Calu3 (cell line): ENCODE measurements at regions not wholly inside any gene's neighbourhood (a gene's known extent, or its start where the extent isn't known, plus 50 kb on each side); places are given as distances from the start of the nearest gene placed in this dataset.

Experiments used
- BruUV-seq: library from RNA; stranded (reverse); fragments of 400-500 nt; replicated peaks from 2 replicates; lab custom pipeline; 2021; lab: Mats Ljungman, UMichigan
- CTCF ChIA-PET: fragments of 300-600 bp; sonication (Branson Sonifier 250); formaldehyde crosslinking; loops from one replicate; lab custom pipeline; 2022; ENCODE audit warnings: antibody characterized with exemption; lab: Charles Lee
- DNase-seq: peaks from one replicate; pipeline ENCODE4 v3.0.0; 2022
- H3K27ac Mint-ChIP-seq: one replicate; pipeline ENCODE4 v1.8.0; 2022; ENCODE audit warnings: mixed read lengths; ENCODE audit not compliant: unreplicated experiment
- H3K27me3 Mint-ChIP-seq: one replicate; pipeline ENCODE4 v1.8.0; 2022; ENCODE audit warnings: mixed read lengths; ENCODE audit not compliant: unreplicated experiment
- H3K36me3 Mint-ChIP-seq: one replicate; pipeline ENCODE4 v1.8.0; 2022; ENCODE audit warnings: mild to moderate bottlenecking, moderate library complexity, mixed read lengths; ENCODE audit not compliant: insufficient read depth, unreplicated experiment
- H3K4me1 Mint-ChIP-seq: one replicate; pipeline ENCODE4 v1.8.0; 2022; ENCODE audit warnings: mild to moderate bottlenecking, low read depth, mixed read lengths; ENCODE audit not compliant: unreplicated experiment
- H3K4me3 Mint-ChIP-seq: one replicate; pipeline ENCODE4 v1.8.0; 2022; ENCODE audit warnings: mild to moderate bottlenecking, low read depth, moderate library complexity, mixed read lengths; ENCODE audit not compliant: unreplicated experiment
- H3K9me3 Mint-ChIP-seq: one replicate; pipeline ENCODE4 v1.8.0; 2022; ENCODE audit warnings: low read depth, mixed read lengths; ENCODE audit not compliant: unreplicated experiment
- intact Hi-C: fragments of 100-400 bp; cut with micrococcal nuclease; formaldehyde crosslinking; loops from one replicate; pipeline ENCODE4 v1.10.0; 2022; ENCODE audit not compliant: unreplicated experiment
- TF ChIP-seq, protein P1 (sequence below): fragments of 200-600 bp; IDR thresholded peaks from one replicate; pipeline ENCODE4 v1.8.0; 2022; ENCODE audit warnings: antibody characterized with exemption; ENCODE audit not compliant: unreplicated experiment

DNA sequence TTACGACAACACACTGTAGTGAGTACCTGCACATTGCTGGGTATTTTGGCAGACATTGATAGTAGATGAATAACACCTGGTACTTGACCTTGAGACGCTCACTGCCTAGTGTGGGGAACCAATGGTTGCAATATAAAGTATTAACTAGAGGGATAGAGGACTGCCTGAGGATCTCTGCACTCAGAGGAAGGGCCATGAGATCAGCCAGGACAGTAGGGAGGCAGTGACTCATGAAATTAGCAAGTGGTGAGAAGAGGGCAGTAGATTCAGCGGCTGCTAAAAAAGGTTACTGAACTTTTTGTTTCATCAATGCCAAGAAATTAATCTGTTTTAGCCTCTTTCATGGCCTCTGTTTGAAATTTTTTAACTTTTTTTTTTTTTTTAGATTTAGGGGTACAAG lies 250.8 kb upstream of the TCF4 start:
- no peak overlapping the region for H3K4me3 Mint-ChIP-seq
- no peaks in the 10 kb centered on the region for H3K27me3 Mint-ChIP-seq
- no TSS peak for BruUV-seq
- H3K9me3 Mint-ChIP-seq, result peaks cover 24% of the 10 kb centered on the region
- CTCF ChIA-PET, result no interaction called here
- no peak for DNase-seq
- no peaks in the 10 kb centered on the region for H3K36me3 Mint-ChIP-seq
- no peak overlapping the region for H3K27ac Mint-ChIP-seq
- H3K4me1 Mint-ChIP-seq, result peaks cover 1% of the 10 kb centered on the region
- intact Hi-C loops, result no loop called here
- TF ChIP-seq, protein P1, sequence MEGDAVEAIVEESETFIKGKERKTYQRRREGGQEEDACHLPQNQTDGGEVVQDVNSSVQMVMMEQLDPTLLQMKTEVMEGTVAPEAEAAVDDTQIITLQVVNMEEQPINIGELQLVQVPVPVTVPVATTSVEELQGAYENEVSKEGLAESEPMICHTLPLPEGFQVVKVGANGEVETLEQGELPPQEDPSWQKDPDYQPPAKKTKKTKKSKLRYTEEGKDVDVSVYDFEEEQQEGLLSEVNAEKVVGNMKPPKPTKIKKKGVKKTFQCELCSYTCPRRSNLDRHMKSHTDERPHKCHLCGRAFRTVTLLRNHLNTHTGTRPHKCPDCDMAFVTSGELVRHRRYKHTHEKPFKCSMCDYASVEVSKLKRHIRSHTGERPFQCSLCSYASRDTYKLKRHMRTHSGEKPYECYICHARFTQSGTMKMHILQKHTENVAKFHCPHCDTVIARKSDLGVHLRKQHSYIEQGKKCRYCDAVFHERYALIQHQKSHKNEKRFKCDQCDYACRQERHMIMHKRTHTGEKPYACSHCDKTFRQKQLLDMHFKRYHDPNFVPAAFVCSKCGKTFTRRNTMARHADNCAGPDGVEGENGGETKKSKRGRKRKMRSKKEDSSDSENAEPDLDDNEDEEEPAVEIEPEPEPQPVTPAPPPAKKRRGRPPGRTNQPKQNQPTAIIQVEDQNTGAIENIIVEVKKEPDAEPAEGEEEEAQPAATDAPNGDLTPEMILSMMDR, result no peak

DNA sequence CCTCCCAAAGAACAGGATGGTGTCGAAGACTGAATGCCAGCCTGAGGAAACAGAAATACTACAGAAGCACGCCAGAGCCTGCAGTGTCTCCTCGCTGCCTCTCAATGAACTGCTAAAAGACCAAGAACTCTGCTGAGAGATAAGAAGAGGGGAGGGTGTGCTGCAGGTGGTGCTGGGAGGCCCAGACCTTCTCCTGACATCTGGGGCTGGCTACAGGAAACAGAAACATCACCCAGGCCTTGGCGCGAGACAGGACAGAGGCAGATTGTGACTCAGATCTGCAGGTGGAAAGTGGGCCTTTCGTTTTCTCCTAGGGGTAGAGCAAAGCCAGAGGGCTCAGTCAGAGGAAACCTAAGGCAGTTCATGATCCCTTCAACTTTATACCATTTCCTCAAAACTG lies 250.3 kb upstream of the TCF4 start:
- peaks cover 29% of the 10 kb centered on the region for H3K9me3 Mint-ChIP-seq
- intact Hi-C loops, result no loop called here

DNA sequence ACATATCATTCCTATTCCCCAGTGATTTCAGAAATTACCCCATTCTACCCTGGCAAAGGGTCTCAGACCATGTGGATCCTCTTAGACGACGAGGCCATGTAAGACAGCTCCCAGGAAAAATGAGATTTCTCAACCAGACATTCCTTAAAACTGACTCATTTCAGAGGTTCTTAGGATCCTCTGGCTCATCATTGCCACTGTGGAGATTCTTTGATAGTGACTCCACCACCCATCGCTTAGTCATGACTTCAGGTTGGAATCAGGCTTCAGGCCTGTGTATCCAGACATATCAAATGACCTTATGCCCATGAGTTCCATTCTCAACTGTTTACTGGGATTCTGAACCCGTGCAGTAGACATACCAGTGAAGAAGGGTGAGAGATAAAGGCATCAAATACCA lies 245.6 kb upstream of the TCF4 start:
- Mint-ChIP-seq H3K27ac (no peak overlapping the region), H3K4me3 (no peak overlapping the region), H3K27me3 (no peaks in the 10 kb centered on the region), H3K4me1 (peaks cover 10% of the 10 kb centered on the region), H3K9me3 (peaks cover 18% of the 10 kb centered on the region), H3K36me3 (no peaks in the 10 kb centered on the region)
- no peak for DNase-seq
- CTCF ChIA-PET, result interaction anchor here (0.7 kb wide), 1 partner anchor 325 kb away, joined by 3 read pairs; no protein-coding TSS in a partner anchor
- BruUV-seq, result no TSS peak
- TF ChIP-seq, protein P1, result no peak
- intact Hi-C loops, result no loop called here

More for the DNA sequence above, 250.3 kb upstream of the TCF4 start:
- DNase-seq, result no peak
- Mint-ChIP-seq H3K27me3 (no peaks in the 10 kb centered on the region), H3K4me3 (no peak overlapping the region), H3K27ac (no peak overlapping the region), H3K4me1 (peaks cover 7% of the 10 kb centered on the region), H3K36me3 (no peaks in the 10 kb centered on the region)
- CTCF ChIA-PET, result no interaction called here
- BruUV-seq, result no TSS peak
- TF ChIP-seq, protein P1, result no peak

DNA sequence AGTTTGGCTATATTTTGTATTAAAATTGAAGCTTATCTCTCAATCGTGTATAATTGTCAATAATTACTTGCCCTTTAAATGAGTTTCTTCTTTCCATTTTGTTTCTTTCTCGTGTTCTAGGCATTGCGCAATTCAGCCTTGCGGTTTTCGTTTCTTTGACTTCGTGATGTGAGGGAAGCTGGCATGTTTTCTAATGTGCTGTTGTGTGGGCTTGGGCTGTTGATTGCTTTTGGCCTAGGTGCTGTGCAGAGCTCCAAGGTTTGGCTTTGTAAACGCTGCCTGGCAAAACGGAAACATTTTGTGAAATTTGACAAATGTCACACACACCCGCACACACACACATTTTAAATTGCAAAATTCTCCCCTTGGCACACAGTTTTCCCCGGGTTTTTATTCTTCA lies 242.6 kb upstream of the TCF4 start:
- peaks cover 15% of the 10 kb centered on the region for H3K9me3 Mint-ChIP-seq
- TF ChIP-seq, protein P1, result no peak
- no peak overlapping the region for H3K4me3 Mint-ChIP-seq
- no peak overlapping the region for H3K27ac Mint-ChIP-seq
- CTCF ChIA-PET, result no interaction called here
- H3K4me1 Mint-ChIP-seq, result peaks cover 10% of the 10 kb centered on the region
- no peak for DNase-seq
- H3K36me3 Mint-ChIP-seq, result no peaks in the 10 kb centered on the region
- no peaks in the 10 kb centered on the region for H3K27me3 Mint-ChIP-seq
- intact Hi-C loops, result no loop called here
- BruUV-seq, result no TSS peak
